Neuronal stem cell (in vitro differentiated cells): ENCODE measurements at regions not wholly inside any gene's neighbourhood (a gene's known extent, or its start where the extent isn't known, plus 50 kb on each side); places are given as distances from the start of the nearest gene placed in this dataset.

Experiments used
- DNase-seq: peaks from one replicate; pipeline ENCODE4 v3.0.0-alpha.2; 2013; ENCODE audit warnings: low spot score
- H2AFZ ChIP-seq: one replicate; pipeline ENCODE4 v1.6.1; 2013; ENCODE audit warnings: mild to moderate bottlenecking, low read length, inconsistent platforms
- H2AK5ac ChIP-seq: 2 replicates; pipeline ENCODE4 v1.6.1; 2013; ENCODE audit warnings: low read depth, mild to moderate bottlenecking, inconsistent platforms, low read length, moderate library complexity, mixed read lengths
- H2BK120ac ChIP-seq: 2 replicates; pipeline ENCODE4 v1.6.1; 2013; ENCODE audit warnings: low read depth, mild to moderate bottlenecking, inconsistent platforms, low read length, moderate library complexity, mixed read lengths
- H2BK12ac ChIP-seq: one replicate; pipeline ENCODE4 v1.6.1; 2013; ENCODE audit warnings: low read length, inconsistent platforms
- H2BK15ac ChIP-seq: 2 replicates; pipeline ENCODE4 v1.6.1; 2013; ENCODE audit warnings: mild to moderate bottlenecking, low read length, inconsistent platforms, mixed read lengths
- H2BK5ac ChIP-seq: one replicate; pipeline ENCODE4 v1.6.1; 2013; ENCODE audit warnings: inconsistent platforms, mild to moderate bottlenecking, low read length, moderate library complexity
- H3K14ac ChIP-seq: one replicate; pipeline ENCODE4 v1.6.1; 2013; ENCODE audit warnings: low read length, inconsistent platforms
- H3K18ac ChIP-seq: 2 replicates; pipeline ENCODE4 v1.6.1; 2013; ENCODE audit warnings: low read length, inconsistent platforms
- H3K23ac ChIP-seq: 2 replicates; pipeline ENCODE4 v1.6.1; 2013; ENCODE audit warnings: low read depth, mild to moderate bottlenecking, mixed read lengths, low read length, inconsistent platforms; ENCODE audit not compliant: poor library complexity
- H3K27ac ChIP-seq: replicated peaks from 3 replicates; pipeline ENCODE4 v1.5.1; 2013; ENCODE audit warnings: low read length, inconsistent platforms
- H3K27me3 ChIP-seq, 3 experiments: 2 replicates each; pipeline ENCODE4 v1.6.1; 2013; ENCODE audit warnings: low read length in 3 of 3, mild to moderate bottlenecking in 2 of 3, inconsistent platforms in 1 of 3, low read depth in 1 of 3, mixed read lengths in 1 of 3, moderate library complexity in 1 of 3; ENCODE audit not compliant: control insufficient read depth in 3 of 3, insufficient read depth in 3 of 3
- H3K36me3 ChIP-seq, 2 donors: replicated peaks in 1 of 2; 2 replicates each; pipeline ENCODE4 v1.6.1; 2013; ENCODE audit warnings: low read length in 2 of 2; ENCODE audit not compliant: control insufficient read depth in 2 of 2, insufficient read depth in 2 of 2
- H3K4ac ChIP-seq: 2 replicates; pipeline ENCODE4 v1.6.1; 2013; ENCODE audit warnings: inconsistent platforms, mild to moderate bottlenecking, low read length, moderate library complexity
- H3K4me1 ChIP-seq, 2 donors: 1 replicate in 1 of 2; 2 replicates in 1 of 2; pipeline ENCODE4 v1.6.1; 2013; ENCODE audit warnings: low read length in 2 of 2, low read depth in 1 of 2; ENCODE audit not compliant: control insufficient read depth in 2 of 2, insufficient read depth in 1 of 2
- H3K4me2 ChIP-seq: one replicate; pipeline ENCODE4 v1.6.1; 2013; ENCODE audit warnings: mild to moderate bottlenecking, low read length, inconsistent platforms; ENCODE audit not compliant: insufficient read depth, poor library complexity, severe bottlenecking
- H3K4me3 ChIP-seq, 2 donors: 2 replicates each; pipeline ENCODE4 v1.5.1; 2013; ENCODE audit warnings: low read length in 2 of 2, mild to moderate bottlenecking in 2 of 2, inconsistent platforms in 1 of 2, moderate library complexity in 1 of 2
- H3K79me1 ChIP-seq: one replicate; pipeline ENCODE4 v1.6.1; 2013; ENCODE audit warnings: low read depth, mild to moderate bottlenecking, inconsistent platforms, low read length, moderate library complexity
- H3K9ac ChIP-seq: one replicate; pipeline ENCODE4 v1.6.1; 2013; ENCODE audit warnings: mild to moderate bottlenecking, low read depth, low read length, inconsistent platforms; ENCODE audit not compliant: poor library complexity
- H3K9me3 ChIP-seq, 2 donors: replicated peaks in 1 of 2; 2 replicates each; pipeline versions ENCODE3 to v1.6.1; 2013; ENCODE audit warnings: low read length in 2 of 2, mild to moderate bottlenecking in 2 of 2, inconsistent platforms in 1 of 2, low read depth in 1 of 2, mixed read lengths in 1 of 2, moderate library complexity in 1 of 2; ENCODE audit not compliant: control insufficient read depth in 2 of 2, insufficient read depth in 1 of 2
- H4K8ac ChIP-seq: one replicate; pipeline ENCODE4 v1.6.1; 2013; ENCODE audit warnings: low read depth, mild to moderate bottlenecking, inconsistent platforms, low read length, moderate library complexity
- H4K91ac ChIP-seq: one replicate; pipeline ENCODE4 v1.6.1; 2013; ENCODE audit warnings: low read length, low read depth, mild to moderate bottlenecking, inconsistent platforms; ENCODE audit not compliant: poor library complexity
- WGBS, 2 donors: extraction: QIAGEN DNeasy Blood & Tissue Kit; methylation state at CpG; one replicate each; pipeline ENCODE4 v1.1.7; 2013; ENCODE audit warnings: missing lambda C conversion rate in 2 of 2, mixed read lengths in 1 of 2; ENCODE audit not compliant: insufficient read length in 2 of 2, insufficient replicate concordance in 1 of 2; ENCODE audit errors: extremely low coverage in 2 of 2; 5-methylcytosine and 5-hydroxymethylcytosine counted together

DNA sequence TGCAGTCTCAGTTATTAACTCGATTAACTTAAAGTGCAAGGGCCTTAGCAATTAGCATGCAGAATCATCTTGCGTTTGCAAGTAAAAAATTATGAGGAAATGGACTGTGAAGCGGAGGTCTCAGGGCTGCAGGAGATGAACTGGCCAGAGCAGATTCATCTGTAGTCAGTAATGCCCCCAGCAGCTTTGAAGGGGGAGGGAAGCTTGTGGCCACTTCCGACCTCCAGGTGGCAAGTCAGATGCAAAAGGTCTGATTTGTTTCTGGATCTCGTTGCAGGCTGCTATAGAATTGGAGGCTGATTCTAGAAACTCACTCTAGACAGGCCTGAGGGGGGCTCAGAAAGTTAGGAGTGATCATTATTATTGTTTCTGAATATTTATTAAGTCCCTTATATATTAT is 107.4 kb upstream of the RGS6 start:
- Histone ChIP-seq H2BK5ac (no peak overlapping the region), H3K79me1 (no peaks in the 10 kb centered on the region), H3K9ac (no peak overlapping the region), H3K9me3 (no peaks in the 10 kb centered on the region), H3K4ac (no peak overlapping the region), H2BK12ac (no peak overlapping the region), H4K8ac (no peak overlapping the region), H3K18ac (no peak overlapping the region), H3K4me1 (peaks cover 0 to 2% of the 10 kb centered on the region in 2 donors), H3K27me3 (no peaks in the 10 kb centered on the region), H3K23ac (no peak overlapping the region), H3K4me2 (no peak overlapping the region), H3K14ac (no peak overlapping the region), H2AK5ac (no peak overlapping the region), H2AFZ (no peak overlapping the region), H3K4me3 (no peak overlapping the region), H2BK15ac (no peak overlapping the region), H4K91ac (no peak overlapping the region), H3K27ac (no peak overlapping the region), H2BK120ac (no peak overlapping the region), H3K36me3 (no peaks in the 10 kb centered on the region)
- no peak for DNase-seq
- WGBS, 2 donors, result no CpG with 5 or more reads among the region's 5 CpGs

- Histone ChIP-seq H2AFZ (no peak overlapping the region), H3K9me3 (peaks cover 0 to 1% of the 10 kb centered on the region in 2 donors), H2BK15ac (no peak overlapping the region), H3K4ac (no peak overlapping the region), H3K14ac (no peak overlapping the region), H3K4me2 (no peak overlapping the region), H4K91ac (no peak overlapping the region), H3K4me1 (no peaks in the 10 kb centered on the region), H3K27me3 (no peaks in the 10 kb centered on the region), H2BK12ac (no peak overlapping the region), H3K4me3 (no peak overlapping the region), H3K18ac (no peak overlapping the region), H3K36me3 (no peaks in the 10 kb centered on the region), H2BK5ac (no peak overlapping the region), H3K79me1 (no peaks in the 10 kb centered on the region), H3K27ac (no peak overlapping the region), H3K9ac (no peak overlapping the region), H2BK120ac (no peak overlapping the region), H4K8ac (no peak overlapping the region), H2AK5ac (no peak overlapping the region), H3K23ac (no peak overlapping the region)
- DNase-seq, result no peak
- no CpG with 5 or more reads among the region's 3 CpGs for WGBS, 2 donors
These were observed 98.8 kb upstream of the RGS6 start for GRCh38 chr14:71833476-71833875.

GRCh38 chr14:71834284-71835204 is 97.7 kb upstream of the RGS6 start:
- Histone ChIP-seq H3K9me3 (peaks cover 0 to 1% of the 10 kb centered on the region in 2 donors), H3K4ac (no peak overlapping the region), H4K91ac (no peak overlapping the region), H3K9ac (no peak overlapping the region), H3K18ac (no peak overlapping the region), H3K27me3 (no peaks in the 10 kb centered on the region), H3K36me3 (no peaks in the 10 kb centered on the region), H3K4me3 (no peak overlapping the region), H3K4me1 (no peaks in the 10 kb centered on the region), H3K79me1 (no peaks in the 10 kb centered on the region), H3K27ac (no peak overlapping the region), H2BK5ac (no peak overlapping the region), H2AK5ac (no peak overlapping the region), H3K23ac (no peak overlapping the region), H4K8ac (no peak overlapping the region), H3K4me2 (no peak overlapping the region), H2BK120ac (no peak overlapping the region), H2AFZ (no peak overlapping the region), H3K14ac (no peak overlapping the region), H2BK15ac (no peak overlapping the region), H2BK12ac (no peak overlapping the region)
- no peak for DNase-seq
- WGBS, 2 donors, result no CpG with 5 or more reads among the region's 4 CpGs

DNA sequence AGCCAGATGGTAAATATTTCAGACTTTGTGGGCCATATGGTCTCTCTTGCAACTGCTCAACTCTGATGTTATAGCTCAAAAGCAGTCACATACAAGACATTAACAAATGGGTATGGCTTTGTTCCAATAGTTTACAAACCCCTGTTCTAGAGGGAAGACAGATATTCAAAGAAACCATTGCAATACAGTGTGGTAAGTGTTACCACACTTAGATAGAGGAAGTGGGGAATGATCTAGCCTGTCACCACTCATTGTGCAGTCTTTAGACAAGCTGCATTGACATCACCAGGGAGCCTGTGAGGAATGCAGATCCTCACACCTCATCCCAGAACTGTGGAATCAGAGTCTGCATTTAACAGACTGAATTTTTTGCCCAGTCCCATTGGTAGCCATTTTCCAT is 80.0 kb upstream of the RGS6 start:
- DNase-seq, result peak; percentile 3
- no peak overlapping the region for H3K9ac ChIP-seq
- H2BK12ac ChIP-seq, result no peak overlapping the region
- peaks cover 3 to 7% of the 10 kb centered on the region in 2 donors for H3K4me1 ChIP-seq
- H2AFZ ChIP-seq, result peak overlapping the region; percentile 19
- no peaks in the 10 kb centered on the region for H3K79me1 ChIP-seq
- H2BK15ac ChIP-seq, result no peak overlapping the region
- no peak overlapping the region for H3K4me2 ChIP-seq
- no peak overlapping the region for H2BK5ac ChIP-seq
- H4K91ac ChIP-seq, result no peak overlapping the region
- H3K27ac ChIP-seq, result no peak overlapping the region
- no peak overlapping the region for H3K23ac ChIP-seq
- H3K9me3 ChIP-seq, result peaks cover 0 to 9% of the 10 kb centered on the region in 2 donors
- no peak overlapping the region for H3K18ac ChIP-seq
- no peak overlapping the region for H3K14ac ChIP-seq
- no peak overlapping the region for H2AK5ac ChIP-seq
- no peak overlapping the region for H4K8ac ChIP-seq
- no peak overlapping the region for H3K4ac ChIP-seq
- no peak overlapping the region for H3K4me3 ChIP-seq
- H2BK120ac ChIP-seq, result no peak overlapping the region
- no peaks in the 10 kb centered on the region for H3K27me3 ChIP-seq
- H3K36me3 ChIP-seq, result no peaks in the 10 kb centered on the region
